GM23338 (cell line): ENCODE measurements at regions not wholly inside any gene's neighbourhood (a gene's known extent, or its start where the extent isn't known, plus 50 kb on each side); places are given as distances from the start of the nearest gene placed in this dataset.

Source experiments
- ATAC-seq: fragments of 200-7000 bp; cut with Tn5 transposase; 3 replicates; pipeline ENCODE4 v1.9.1; 2020
- DNase-seq: peaks from one replicate; pipeline ENCODE4 v3.0.0-alpha.2; 2015; ENCODE audit warnings: low spot score
- H2AFZ ChIP-seq: fragments of 200-600 bp; sonication (generic); 2 replicates; pipeline ENCODE4 v1.8.0; 2016; ENCODE audit warnings: antibody characterized with exemption, mild to moderate bottlenecking, moderate library complexity
- H3F3A ChIP-seq: fragments of 200-600 bp; sonication (generic); replicated peaks from 2 replicates; pipeline ENCODE4 v1.8.0; 2017; ENCODE audit warnings: antibody characterized with exemption, mixed run types, low read depth
- H3K27ac ChIP-seq: fragments of 200-600 bp; sonication (generic); 2 replicates; pipeline ENCODE4 v1.6.1; 2016; ENCODE audit warnings: low read depth
- H3K27me3 ChIP-seq: fragments of 200-600 bp; sonication (generic); 2 replicates; pipeline ENCODE4 v1.8.0; 2016; ENCODE audit warnings: mild to moderate bottlenecking, mixed run types, moderate library complexity; ENCODE audit not compliant: insufficient read depth
- H3K36me3 ChIP-seq: fragments of 200-600 bp; sonication (generic); 2 replicates; pipeline ENCODE4 v1.8.0; 2016; ENCODE audit warnings: mild to moderate bottlenecking; ENCODE audit not compliant: insufficient read depth
- H3K4me1 ChIP-seq: fragments of 200-600 bp; sonication (generic); 2 replicates; pipeline ENCODE4 v1.8.0; 2016; ENCODE audit warnings: mild to moderate bottlenecking, moderate library complexity; ENCODE audit not compliant: insufficient read depth
- H3K4me2 ChIP-seq: fragments of 200-600 bp; sonication (generic); 2 replicates; pipeline ENCODE4 v1.7.1; 2017; ENCODE audit warnings: mixed run types
- H3K4me3 ChIP-seq: fragments of 200-600 bp; sonication (generic); 2 replicates; pipeline ENCODE4 v1.6.1; 2016; ENCODE audit warnings: mixed run types
- H3K79me2 ChIP-seq: fragments of 200-600 bp; sonication (generic); replicated peaks from 2 replicates; pipeline ENCODE4 v1.8.0; 2017; ENCODE audit warnings: mild to moderate bottlenecking; ENCODE audit not compliant: insufficient read depth
- H3K9me2 ChIP-seq: fragments of 200-600 bp; sonication (generic); 2 replicates; pipeline ENCODE4 v1.8.0; 2017; ENCODE audit not compliant: insufficient read depth
- H4K20me1 ChIP-seq: fragments of 200-600 bp; sonication (generic); replicated peaks from 2 replicates; pipeline ENCODE4 v1.8.0; 2017; ENCODE audit warnings: mild to moderate bottlenecking; ENCODE audit not compliant: insufficient read depth
- H3K27ac Mint-ChIP-seq: 2 replicates; pipeline ENCODE4 v1.8.0; 2020; ENCODE audit warnings: inconsistent platforms, mild to moderate bottlenecking, moderate library complexity, mixed read lengths
- H3K27me3 Mint-ChIP-seq: 3 replicates; pipeline ENCODE4 v1.8.0; 2022; ENCODE audit warnings: low read depth, mild to moderate bottlenecking, moderate library complexity, mixed read lengths, inconsistent platforms; ENCODE audit not compliant: insufficient read depth, poor library complexity
- H3K36me3 Mint-ChIP-seq: 3 replicates; pipeline ENCODE4 v1.8.0; 2021; ENCODE audit warnings: low read depth, mild to moderate bottlenecking, inconsistent platforms, moderate library complexity, mixed read lengths
- H3K4me1 Mint-ChIP-seq: 3 replicates; pipeline ENCODE4 v1.8.0; 2020; ENCODE audit warnings: mild to moderate bottlenecking, inconsistent platforms, mixed read lengths
- H3K4me3 Mint-ChIP-seq: 3 replicates; pipeline ENCODE4 v1.8.0; 2021; ENCODE audit warnings: moderate library complexity, mild to moderate bottlenecking, inconsistent platforms, mixed read lengths
- H3K9me3 Mint-ChIP-seq: 3 replicates; pipeline ENCODE4 v1.8.0; 2020; ENCODE audit warnings: moderate library complexity, mild to moderate bottlenecking, inconsistent platforms, mixed read lengths
- CREB1 ChIP-seq: fragments of 250-450 bp; sonication (Bioruptor Pico); IDR thresholded peaks from 2 replicates; pipeline ENCODE4 v1.5.0; 2020; ENCODE audit warnings: low read depth, mild to moderate bottlenecking, moderate library complexity
- ETS1 ChIP-seq: IDR thresholded peaks from 2 replicates; pipeline ENCODE4 v1.6.1; 2016; ENCODE audit warnings: antibody characterized with exemption
- EZH2 ChIP-seq: fragments of 200-600 bp; sonication (generic); IDR thresholded peaks from one replicate; pipeline ENCODE4 v1.8.0; 2017; ENCODE audit warnings: antibody characterized with exemption, mild to moderate bottlenecking, low read depth; ENCODE audit not compliant: unreplicated experiment
- EZH2phosphoT487 ChIP-seq: fragments of 200-600 bp; sonication (generic); IDR thresholded peaks from one replicate; pipeline ENCODE4 v1.8.1; 2018; ENCODE audit warnings: antibody characterized with exemption; ENCODE audit not compliant: unreplicated experiment
- JUNB ChIP-seq: IDR thresholded peaks from one replicate; pipeline ENCODE4 v1.6.1; 2016; ENCODE audit warnings: antibody characterized with exemption; ENCODE audit not compliant: unreplicated experiment
- NANOG ChIP-seq: IDR thresholded peaks from 2 replicates; pipeline ENCODE4 v1.6.1; 2016; ENCODE audit warnings: antibody characterized with exemption, borderline replicate concordance
- POLR2AphosphoS5 ChIP-seq: IDR thresholded peaks from 2 replicates; pipeline ENCODE4 v1.6.1; 2016; ENCODE audit warnings: antibody characterized with exemption, low read depth
- REST ChIP-seq: IDR thresholded peaks from one replicate; pipeline ENCODE4 v1.6.1; 2018; ENCODE audit warnings: antibody characterized with exemption; ENCODE audit not compliant: unreplicated experiment
- STAT1 ChIP-seq: IDR thresholded peaks from one replicate; pipeline ENCODE4 v1.6.1; 2016; ENCODE audit warnings: antibody characterized with exemption; ENCODE audit not compliant: unreplicated experiment
- ZNF114 ChIP-seq: fragments of 250-450 bp; sonication (Bioruptor Pico); IDR thresholded peaks from 2 replicates; pipeline ENCODE4 v1.5.0; 2020; ENCODE audit warnings: mild to moderate bottlenecking, moderate library complexity
- ZNF331 ChIP-seq: fragments of 250-450 bp; sonication (Bioruptor Pico); IDR thresholded peaks from 2 replicates; pipeline ENCODE4 v1.5.0; 2020; ENCODE audit warnings: low read depth, mild to moderate bottlenecking, moderate library complexity
- ZNF462 ChIP-seq: fragments of 250-450 bp; sonication (Bioruptor Pico); IDR thresholded peaks from 2 replicates; pipeline ENCODE4 v1.5.0; 2020; ENCODE audit warnings: mild to moderate bottlenecking, moderate library complexity
- TF ChIP-seq, protein P1 (sequence below), 2 experiments: fragments of 200-600 bp in 1 of 2; sonication (generic) in 1 of 2; conservative IDR thresholded peaks; 2 replicates each; pipeline versions ENCODE4 v1.5.1 to v1.6.1; 2016 to 2017; ENCODE audit warnings: antibody characterized with exemption in 2 of 2, low read depth in 2 of 2, mild to moderate bottlenecking in 2 of 2, moderate library complexity in 1 of 2

- no peak overlapping the region for H3K4me3 ChIP-seq
- H3K36me3 Mint-ChIP-seq, result no peaks in the 10 kb centered on the region
- DNase-seq (no peak), ATAC-seq (no peak)
- H3K4me3 Mint-ChIP-seq, result no peak overlapping the region
- no peaks in the 10 kb centered on the region for H3K27me3 ChIP-seq
- H3K4me1 Mint-ChIP-seq, result peaks cover 9% of the 10 kb centered on the region; the same call in 2 of the 3 replicates
- no peak overlapping the region for H3K4me2 ChIP-seq
- H3K27ac Mint-ChIP-seq, result no peak overlapping the region
- no peaks in the 10 kb centered on the region for H3K9me2 ChIP-seq
- H3K4me1 ChIP-seq, result no peaks in the 10 kb centered on the region
- H3F3A ChIP-seq, result no peaks in the 10 kb centered on the region
- H3K27ac ChIP-seq, result no peak overlapping the region
- TF ChIP-seq POLR2AphosphoS5 (no peak), ZNF462 (CRISPR knock-in tag) (no peak), ZNF114 (CRISPR knock-in tag) (no peak), CREB1 (CRISPR knock-in tag) (no peak), STAT1 (no peak), EZH2phosphoT487 (no peak), NANOG (no peak), ETS1 (no peak), REST (no peak), JUNB (no peak), ZNF331 (CRISPR knock-in tag) (no peak), EZH2 (no peak)
- TF ChIP-seq, protein P1, sequence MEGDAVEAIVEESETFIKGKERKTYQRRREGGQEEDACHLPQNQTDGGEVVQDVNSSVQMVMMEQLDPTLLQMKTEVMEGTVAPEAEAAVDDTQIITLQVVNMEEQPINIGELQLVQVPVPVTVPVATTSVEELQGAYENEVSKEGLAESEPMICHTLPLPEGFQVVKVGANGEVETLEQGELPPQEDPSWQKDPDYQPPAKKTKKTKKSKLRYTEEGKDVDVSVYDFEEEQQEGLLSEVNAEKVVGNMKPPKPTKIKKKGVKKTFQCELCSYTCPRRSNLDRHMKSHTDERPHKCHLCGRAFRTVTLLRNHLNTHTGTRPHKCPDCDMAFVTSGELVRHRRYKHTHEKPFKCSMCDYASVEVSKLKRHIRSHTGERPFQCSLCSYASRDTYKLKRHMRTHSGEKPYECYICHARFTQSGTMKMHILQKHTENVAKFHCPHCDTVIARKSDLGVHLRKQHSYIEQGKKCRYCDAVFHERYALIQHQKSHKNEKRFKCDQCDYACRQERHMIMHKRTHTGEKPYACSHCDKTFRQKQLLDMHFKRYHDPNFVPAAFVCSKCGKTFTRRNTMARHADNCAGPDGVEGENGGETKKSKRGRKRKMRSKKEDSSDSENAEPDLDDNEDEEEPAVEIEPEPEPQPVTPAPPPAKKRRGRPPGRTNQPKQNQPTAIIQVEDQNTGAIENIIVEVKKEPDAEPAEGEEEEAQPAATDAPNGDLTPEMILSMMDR (conservative IDR thresholded peaks at IDR 0.05; ENCODE audit: low read depth in 2 of 2), result no peak
- no peaks in the 10 kb centered on the region for H3K79me2 ChIP-seq
- H3K36me3 ChIP-seq, result no peaks in the 10 kb centered on the region
- H3K9me3 Mint-ChIP-seq, result no peaks in the 10 kb centered on the region
- H2AFZ ChIP-seq, result no peak overlapping the region
- no peaks in the 10 kb centered on the region for H4K20me1 ChIP-seq
- H3K27me3 Mint-ChIP-seq, result peaks cover 2% of the 10 kb centered on the region
Observed at GRCh38 chr11:114896594-114896993, 218.3 kb downstream of the NXPE2 start.
